WTC11 (cell line): ENCODE measurements at regions not wholly inside any gene's neighbourhood (a gene's known extent, or its start where the extent isn't known, plus 50 kb on each side); places are given as distances from the start of the nearest gene placed in this dataset.

ENCODE experiments used
- ESRRA ChIP-seq: sonication (generic); formaldehyde crosslinking; IDR thresholded peaks from 2 replicates; pipeline ENCODE4 v1.8.1; 2022; ENCODE audit warnings: mild to moderate bottlenecking, missing genetic modification reagents, borderline replicate concordance
- ZBTB43 ChIP-seq: sonication (generic); formaldehyde crosslinking; IDR thresholded peaks from 2 replicates; pipeline ENCODE4 v1.8.1; 2023; ENCODE audit warnings: mild to moderate bottlenecking, missing genetic modification reagents

DNA sequence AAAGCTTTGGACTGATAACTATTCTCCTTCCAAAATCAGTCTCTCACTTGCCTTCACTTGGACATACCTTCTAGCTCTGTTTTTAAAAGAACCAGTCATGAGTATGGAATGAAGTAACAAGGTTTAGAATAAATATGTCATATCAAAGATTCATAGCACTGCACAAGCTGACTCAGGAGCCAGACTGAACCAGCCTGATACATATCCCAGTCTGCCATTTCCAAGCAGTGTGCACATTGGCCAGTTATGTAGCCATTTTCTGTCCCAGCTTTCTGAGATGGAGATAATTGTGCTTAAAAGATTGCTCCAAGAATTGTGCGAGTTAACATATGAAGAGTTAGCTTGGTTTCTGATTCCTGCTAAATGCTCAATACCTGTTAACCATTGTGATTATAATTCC is 311.3 kb downstream of the C11orf87 start:
- no peak for TF ChIP-seq ZBTB43 (CRISPR knock-in tag)
- TF ChIP-seq ESRRA: no peak
